ENCODE measurements at regions not wholly inside any gene's neighbourhood (a gene's known extent, or its start where the extent isn't known, plus 50 kb on each side); places are given as distances from the start of the nearest gene placed in this dataset.
"Not testable (repeated sequence)": the region's sequence is repeated elsewhere in the genome, so short reads cannot be mapped to it uniquely, and the experiment has no call there.

GRCh38 chr12:75644472-75645072 is 133.2 kb upstream of the KRR1 start:
- ATAC-seq: no peak
- TF ChIP-seq CSDC2 (CRISPR knock-in tag; IDR thresholded peaks at IDR 0.05): no peak

GRCh38 chr12:75643119-75643518 is 131.7 kb upstream of the KRR1 start:
- not testable (repeated sequence) for ATAC-seq

GRCh38 chr12:75642226-75642625 is 130.8 kb upstream of the KRR1 start:
- ATAC-seq: no peak
- no peak for TF ChIP-seq PATZ1 (CRISPR knock-in tag; IDR thresholded peaks at IDR 0.05; ENCODE audit: borderline replicate concordance)
- no peak for TF ChIP-seq TCF4 (CRISPR knock-in tag; IDR thresholded peaks at IDR 0.05; ENCODE audit: borderline replicate concordance)
- TF ChIP-seq CSRNP3 (CRISPR knock-in tag; IDR thresholded peaks at IDR 0.05): no peak
- TF ChIP-seq ZNF565 (CRISPR knock-in tag; conservative IDR thresholded peaks at IDR 0.05; ENCODE audit: low read depth): no peak
- TF ChIP-seq POU6F1 (CRISPR knock-in tag; IDR thresholded peaks at IDR 0.05; ENCODE audit: borderline replicate concordance, low read depth): no peak
- TF ChIP-seq ESRRG (CRISPR knock-in tag; IDR thresholded peaks at IDR 0.05): no peak
- no peak for TF ChIP-seq GLIS3 (CRISPR knock-in tag; IDR thresholded peaks at IDR 0.05)
- no peak for TF ChIP-seq TOX (CRISPR knock-in tag; IDR thresholded peaks at IDR 0.05; ENCODE audit: borderline replicate concordance)
- TF ChIP-seq PPARA (CRISPR knock-in tag; IDR thresholded peaks at IDR 0.05; ENCODE audit: borderline replicate concordance): no peak
- no peak for TF ChIP-seq BACH2 (CRISPR knock-in tag; IDR thresholded peaks at IDR 0.05; ENCODE audit: borderline replicate concordance)
- no peak for TF ChIP-seq OSR1 (CRISPR knock-in tag; IDR thresholded peaks at IDR 0.05)
- no peak for TF ChIP-seq ZNF8 (CRISPR knock-in tag; IDR thresholded peaks at IDR 0.05)
- no peak for TF ChIP-seq ZFP3 (CRISPR knock-in tag; IDR thresholded peaks at IDR 0.05)

- peak; percentile 52 for ATAC-seq
- no peak for TF ChIP-seq ZFP3 (CRISPR knock-in tag; IDR thresholded peaks at IDR 0.05)
- no peak; the same call in 1 of the 2 replicates for TF ChIP-seq PATZ1 (CRISPR knock-in tag; IDR thresholded peaks at IDR 0.05; ENCODE audit: borderline replicate concordance)
- TF ChIP-seq BACH2 (CRISPR knock-in tag; IDR thresholded peaks at IDR 0.05; ENCODE audit: borderline replicate concordance): no peak
- TF ChIP-seq ZNF565 (CRISPR knock-in tag; conservative IDR thresholded peaks at IDR 0.05; ENCODE audit: low read depth): no peak
- TF ChIP-seq ZC3H10 (CRISPR knock-in tag; IDR thresholded peaks at IDR 0.05): no peak
- TF ChIP-seq ISL1 (CRISPR knock-in tag; IDR thresholded peaks at IDR 0.05): no peak; the same call in 1 of the 2 replicates
- TF ChIP-seq TCF4 (CRISPR knock-in tag; IDR thresholded peaks at IDR 0.05; ENCODE audit: borderline replicate concordance): no peak
- TF ChIP-seq RARB (CRISPR knock-in tag; IDR thresholded peaks at IDR 0.05): no peak
- TF ChIP-seq PPARA (CRISPR knock-in tag; IDR thresholded peaks at IDR 0.05; ENCODE audit: borderline replicate concordance): no peak
- no peak for TF ChIP-seq TOX (CRISPR knock-in tag; IDR thresholded peaks at IDR 0.05; ENCODE audit: borderline replicate concordance)
- TF ChIP-seq GLIS3 (CRISPR knock-in tag; IDR thresholded peaks at IDR 0.05): no peak
- TF ChIP-seq CREB5 (CRISPR knock-in tag; IDR thresholded peaks at IDR 0.05; ENCODE audit: low read depth): no peak
- no peak for TF ChIP-seq SNAI2 (CRISPR knock-in tag; IDR thresholded peaks at IDR 0.05)
- TF ChIP-seq CSDC2 (CRISPR knock-in tag; IDR thresholded peaks at IDR 0.05): no peak
- TF ChIP-seq ARNTL (CRISPR knock-in tag; IDR thresholded peaks at IDR 0.05; ENCODE audit: borderline replicate concordance, low read depth): no peak
- no peak for TF ChIP-seq ZNF70 (CRISPR knock-in tag; IDR thresholded peaks at IDR 0.05)
Observed at GRCh38 chr12:75641031-75641780, 129.8 kb upstream of the KRR1 start.

All from SK-N-SH treated with all-trans-retinoic acid at 6 μM for 48 hours (cell line).